ENCODE measurements at regions not wholly inside any gene's neighbourhood (a gene's known extent, or its start where the extent isn't known, plus 50 kb on each side); places are given as distances from the start of the nearest gene placed in this dataset.

- no peak for TF ChIP-seq EZH2phosphoT487 (IDR thresholded peaks at IDR 0.05; ENCODE audit: insufficient read depth, low read depth)
- TF ChIP-seq EZH2 (IDR thresholded peaks at IDR 0.05; ENCODE audit: insufficient read depth, poor library complexity, severe bottlenecking), result no peak
These were observed 635.8 kb downstream of the RNF144A start for GRCh38 chr2:7552825-7553570.

Data from GM23248 (cell line).